Coronary artery (tissue), 2 donors: ENCODE measurements at regions not wholly inside any gene's neighbourhood (a gene's known extent, or its start where the extent isn't known, plus 50 kb on each side); places are given as distances from the start of the nearest gene placed in this dataset.

ENCODE experiments used
- DNase-seq: peaks from one replicate; pipeline ENCODE4 v3.0.0-alpha.2; 2017; ENCODE audit warnings: low spot score
- H3K27ac ChIP-seq, 2 donors: fragments of 200-600 bp; sonication (generic); one replicate each; pipeline ENCODE4 v1.5.1; 2016 to 2019
- H3K4me3 ChIP-seq: fragments of 200-600 bp; sonication (generic); 2 replicates; pipeline ENCODE4 v1.5.1; 2016; ENCODE audit warnings: mild to moderate bottlenecking, moderate library complexity
- TF ChIP-seq, protein P1 (sequence below): fragments of 200-600 bp; sonication (generic); IDR thresholded peaks from one replicate; pipeline ENCODE4 v1.5.1; 2019; ENCODE audit warnings: antibody characterized with exemption

DNA sequence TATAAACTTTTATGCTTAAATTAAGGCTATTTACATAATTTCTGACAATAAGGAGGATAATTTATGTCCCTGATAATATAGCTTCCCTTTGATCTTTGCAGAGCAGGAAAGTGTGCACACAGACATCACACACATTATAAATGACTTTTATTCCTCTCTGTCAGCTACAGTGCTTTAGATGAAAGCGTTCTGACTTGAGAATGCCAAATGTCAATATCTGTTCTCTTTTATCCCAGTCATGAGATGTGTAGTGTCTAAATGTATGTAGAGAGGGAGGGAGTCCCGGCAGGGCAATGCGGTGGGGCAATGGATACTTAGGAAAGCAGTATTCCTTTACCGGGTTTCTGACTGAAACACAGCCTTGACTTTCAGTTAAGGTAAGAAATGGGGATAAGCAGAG is 225.4 kb upstream of the CHORDC1 start:
- no peak overlapping the region for H3K4me3 ChIP-seq
- no peak for DNase-seq
- TF ChIP-seq, protein P1, sequence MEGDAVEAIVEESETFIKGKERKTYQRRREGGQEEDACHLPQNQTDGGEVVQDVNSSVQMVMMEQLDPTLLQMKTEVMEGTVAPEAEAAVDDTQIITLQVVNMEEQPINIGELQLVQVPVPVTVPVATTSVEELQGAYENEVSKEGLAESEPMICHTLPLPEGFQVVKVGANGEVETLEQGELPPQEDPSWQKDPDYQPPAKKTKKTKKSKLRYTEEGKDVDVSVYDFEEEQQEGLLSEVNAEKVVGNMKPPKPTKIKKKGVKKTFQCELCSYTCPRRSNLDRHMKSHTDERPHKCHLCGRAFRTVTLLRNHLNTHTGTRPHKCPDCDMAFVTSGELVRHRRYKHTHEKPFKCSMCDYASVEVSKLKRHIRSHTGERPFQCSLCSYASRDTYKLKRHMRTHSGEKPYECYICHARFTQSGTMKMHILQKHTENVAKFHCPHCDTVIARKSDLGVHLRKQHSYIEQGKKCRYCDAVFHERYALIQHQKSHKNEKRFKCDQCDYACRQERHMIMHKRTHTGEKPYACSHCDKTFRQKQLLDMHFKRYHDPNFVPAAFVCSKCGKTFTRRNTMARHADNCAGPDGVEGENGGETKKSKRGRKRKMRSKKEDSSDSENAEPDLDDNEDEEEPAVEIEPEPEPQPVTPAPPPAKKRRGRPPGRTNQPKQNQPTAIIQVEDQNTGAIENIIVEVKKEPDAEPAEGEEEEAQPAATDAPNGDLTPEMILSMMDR, result no peak
- no peak overlapping the region for H3K27ac ChIP-seq

DNA sequence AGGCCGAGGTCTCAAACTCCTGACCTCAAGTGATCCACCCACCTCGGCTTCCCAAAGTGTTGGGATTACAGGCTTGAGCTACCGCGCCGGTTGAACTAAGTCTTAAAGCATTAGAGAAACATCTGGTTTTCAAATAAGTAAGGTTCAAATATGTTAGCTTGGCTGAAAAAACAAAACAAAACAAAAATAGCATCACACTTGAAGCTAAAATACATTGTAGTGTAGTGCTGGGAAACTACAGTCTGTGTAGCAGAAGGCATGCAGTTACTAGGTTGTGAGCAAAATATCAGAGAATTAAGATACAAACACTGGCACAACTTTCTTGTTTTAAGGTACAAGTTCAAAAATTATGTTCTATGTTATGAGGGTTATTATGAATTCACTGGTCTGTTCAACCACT is 224.8 kb upstream of the CHORDC1 start:
- TF ChIP-seq, protein P1, result no peak
- Histone ChIP-seq H3K27ac (peak overlapping the region; percentile 19), H3K4me3 (no peak overlapping the region)
- DNase-seq, result no peak

DNA sequence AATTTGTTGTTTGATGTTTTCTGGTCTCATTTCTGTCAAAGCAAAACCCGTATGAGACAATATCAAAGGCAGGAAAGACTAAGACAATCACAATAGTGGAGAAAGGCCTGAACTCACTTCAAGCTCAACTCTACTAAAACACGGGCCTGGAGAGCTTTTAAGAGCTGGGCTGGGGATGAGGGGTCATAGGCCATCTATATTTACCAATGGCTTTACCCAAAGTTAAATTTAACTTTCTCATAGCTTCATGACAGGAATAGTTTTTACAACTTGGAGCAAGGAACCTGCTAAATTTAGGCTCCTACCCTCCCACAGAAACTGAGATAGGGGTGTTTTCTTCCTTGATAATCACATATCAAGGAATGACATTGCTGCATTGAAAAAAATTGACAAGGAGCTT is 223.4 kb upstream of the CHORDC1 start:
- no peak for DNase-seq

DNA sequence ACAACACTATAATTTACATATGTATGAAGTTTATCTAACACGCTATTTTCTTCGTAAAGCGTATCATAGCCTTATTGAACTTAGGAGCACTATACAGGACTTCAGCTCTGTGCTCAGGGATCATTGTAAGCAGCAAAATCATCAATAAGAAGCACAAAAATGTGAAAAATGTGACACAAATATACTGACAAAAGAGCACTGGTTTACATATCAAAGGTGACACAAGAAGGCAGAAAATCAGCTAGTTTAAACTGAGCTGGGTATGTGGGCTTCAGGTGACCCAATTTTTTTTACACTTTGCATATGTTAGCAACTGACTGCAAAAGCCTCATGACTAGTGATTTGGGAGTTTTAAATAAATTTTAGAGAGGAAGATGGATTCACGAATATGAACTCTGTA is 215.2 kb upstream of the CHORDC1 start:
- TF ChIP-seq, protein P1, result no peak

More for the DNA sequence above, 223.4 kb upstream of the CHORDC1 start:
- H3K4me3 ChIP-seq, result no peak overlapping the region
- TF ChIP-seq, protein P1, result no peak
- H3K27ac ChIP-seq, result peak overlapping the region; percentile 6 to 33

DNA sequence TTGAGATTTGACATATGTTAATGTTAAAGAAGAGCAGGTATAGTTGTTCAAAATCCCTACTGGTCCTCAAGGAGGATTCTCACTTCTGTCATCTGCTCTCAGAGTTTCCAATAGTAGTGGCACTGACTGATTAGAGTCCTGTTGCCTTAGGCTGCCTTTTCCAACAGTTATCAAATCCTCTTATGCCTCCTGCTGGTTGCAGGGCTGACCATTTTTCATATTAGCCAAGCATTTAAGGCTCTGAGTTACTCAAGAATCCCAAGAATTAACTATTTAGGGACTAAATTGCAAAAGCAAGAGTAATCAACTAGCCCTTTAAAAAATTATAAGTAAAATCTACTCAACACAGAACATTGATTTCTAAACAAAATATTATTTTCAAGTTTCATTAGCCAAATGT is 212.0 kb upstream of the CHORDC1 start:
- Histone ChIP-seq H3K4me3 (no peak overlapping the region), H3K27ac (no peak overlapping the region)
- no peak for DNase-seq
- TF ChIP-seq, protein P1, result no peak

More for the DNA sequence above, 215.2 kb upstream of the CHORDC1 start:
- Histone ChIP-seq H3K27ac (no peak overlapping the region), H3K4me3 (no peak overlapping the region)
- no peak for DNase-seq

DNA sequence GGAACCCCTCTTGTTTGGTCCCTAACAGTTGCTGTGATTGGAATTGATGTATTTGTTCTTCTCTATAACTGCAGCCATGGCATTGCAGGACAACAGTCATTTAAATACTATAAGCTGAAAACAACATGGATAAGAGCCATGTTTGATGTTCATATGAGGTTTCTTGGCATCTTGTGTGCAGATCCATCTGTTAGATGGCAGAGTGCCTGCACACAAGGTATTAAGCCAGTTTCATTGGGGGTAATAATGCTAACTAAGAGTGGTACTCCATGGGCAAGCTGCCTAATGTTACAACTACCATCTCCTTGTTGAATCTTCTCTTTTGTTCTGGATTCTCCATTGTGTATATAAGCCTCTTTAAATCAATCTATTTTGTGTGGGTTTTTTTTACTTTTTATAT is 206.0 kb upstream of the CHORDC1 start:
- Histone ChIP-seq H3K4me3 (no peak overlapping the region), H3K27ac (no peak overlapping the region)
- TF ChIP-seq, protein P1, result no peak
- no peak for DNase-seq

DNA sequence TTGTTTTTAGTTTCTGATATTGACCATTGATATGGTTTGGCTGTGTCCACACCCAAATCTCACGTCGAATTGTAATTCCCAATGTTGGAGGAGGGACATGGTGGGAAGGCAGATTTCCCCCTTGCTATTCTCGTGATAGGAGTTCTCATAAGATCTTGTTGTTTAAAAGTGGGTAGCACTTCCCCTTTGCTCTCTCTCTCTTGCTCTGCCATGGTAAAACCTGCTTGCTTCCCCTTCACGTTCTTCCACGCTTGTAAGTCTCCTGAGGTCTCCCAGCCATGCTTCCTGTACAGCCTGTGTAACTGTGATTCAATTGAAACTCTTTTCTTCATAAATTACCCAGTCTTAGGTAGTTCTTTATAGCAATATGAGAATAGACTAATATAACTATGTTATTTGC is 203.6 kb upstream of the CHORDC1 start:
- TF ChIP-seq, protein P1, result no peak
- H3K4me3 ChIP-seq, result no peak overlapping the region
- DNase-seq, result no peak
- no peak overlapping the region for H3K27ac ChIP-seq
